IPS-NIHi11 (cell line): ENCODE measurements at regions not wholly inside any gene's neighbourhood (a gene's known extent, or its start where the extent isn't known, plus 50 kb on each side); places are given as distances from the start of the nearest gene placed in this dataset.

Source experiments
- DNase-seq: peaks from one replicate; pipeline ENCODE4 v3.0.0; 2012; ENCODE audit warnings: mixed read lengths, low spot score

DNA sequence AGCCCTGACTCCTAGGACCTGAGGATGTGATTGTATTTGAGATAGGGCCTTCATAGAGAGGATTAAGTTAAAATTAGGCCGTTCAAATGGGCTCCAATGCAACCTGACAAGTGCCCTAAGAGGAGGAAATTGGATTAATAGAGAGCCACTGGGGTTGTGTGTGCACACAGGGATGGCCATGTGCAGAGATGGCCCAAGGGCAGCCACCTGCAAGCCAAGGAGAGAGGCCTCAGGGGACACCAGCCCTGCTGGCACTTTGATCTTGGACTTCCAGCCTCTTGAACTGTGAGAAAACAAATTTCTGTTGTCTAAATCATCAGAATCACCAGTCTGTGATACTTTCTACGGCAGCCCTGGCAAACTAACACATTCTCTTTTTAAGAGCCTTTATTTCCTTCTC is 598.8 kb downstream of the UTRN start:
- DNase-seq, result no peak

DNA sequence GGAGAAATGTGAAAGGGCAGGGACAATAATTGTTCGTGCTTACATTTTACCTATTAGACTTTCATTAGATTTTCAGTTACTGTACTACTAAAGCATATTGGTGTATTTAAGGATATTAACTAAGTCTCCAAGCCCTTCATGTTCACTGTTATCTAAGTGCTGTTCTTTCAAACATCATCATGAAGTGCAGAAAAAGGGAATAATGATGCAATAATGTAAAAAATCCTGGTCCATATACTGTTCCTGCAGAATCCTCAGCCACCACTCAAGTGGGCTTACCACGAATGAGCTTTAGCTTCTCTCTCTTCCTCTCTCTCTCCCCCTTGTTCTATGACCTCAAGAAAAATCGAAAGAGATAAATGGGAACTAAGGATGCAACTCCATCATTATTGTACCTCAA is 600.7 kb downstream of the UTRN start:
- DNase-seq, result no peak

DNA sequence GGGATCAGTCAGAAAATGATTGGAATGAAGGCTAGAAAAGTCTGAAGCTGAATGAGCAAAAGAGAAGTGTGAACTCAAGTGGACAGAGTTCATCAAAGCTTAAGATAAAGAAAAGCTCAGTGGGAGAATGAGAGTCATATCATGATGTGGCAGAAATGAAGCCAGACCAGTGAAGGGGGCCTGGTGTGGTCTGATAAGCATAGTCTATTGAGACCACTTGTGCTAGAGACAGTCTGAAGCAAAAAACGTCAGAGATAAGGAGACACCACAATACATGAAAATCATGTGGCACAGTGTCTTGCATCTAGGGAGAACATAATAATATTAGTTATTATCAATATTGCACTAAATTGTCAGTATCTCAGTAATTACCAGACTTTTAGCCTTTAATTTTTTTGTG is 601.5 kb downstream of the UTRN start:
- no peak for DNase-seq

DNA sequence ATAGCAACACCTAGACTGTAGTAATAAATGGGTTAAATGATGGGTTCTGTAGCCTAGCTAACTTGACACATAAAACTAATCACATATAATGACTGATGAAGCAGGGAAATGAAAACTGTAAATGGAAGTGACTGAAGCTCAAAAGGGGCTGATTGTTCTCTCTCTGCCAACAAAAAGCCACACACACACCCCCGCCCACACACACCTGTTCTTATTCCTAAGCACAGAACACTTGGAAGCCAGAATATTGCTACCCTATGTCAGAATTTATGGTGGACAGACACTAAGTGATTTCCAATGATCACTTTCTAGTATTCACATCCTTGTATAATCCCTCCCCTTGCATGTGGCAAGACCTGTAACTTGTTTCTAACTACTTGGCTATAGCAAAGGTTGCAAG is 603.5 kb downstream of the UTRN start:
- no peak for DNase-seq

DNA sequence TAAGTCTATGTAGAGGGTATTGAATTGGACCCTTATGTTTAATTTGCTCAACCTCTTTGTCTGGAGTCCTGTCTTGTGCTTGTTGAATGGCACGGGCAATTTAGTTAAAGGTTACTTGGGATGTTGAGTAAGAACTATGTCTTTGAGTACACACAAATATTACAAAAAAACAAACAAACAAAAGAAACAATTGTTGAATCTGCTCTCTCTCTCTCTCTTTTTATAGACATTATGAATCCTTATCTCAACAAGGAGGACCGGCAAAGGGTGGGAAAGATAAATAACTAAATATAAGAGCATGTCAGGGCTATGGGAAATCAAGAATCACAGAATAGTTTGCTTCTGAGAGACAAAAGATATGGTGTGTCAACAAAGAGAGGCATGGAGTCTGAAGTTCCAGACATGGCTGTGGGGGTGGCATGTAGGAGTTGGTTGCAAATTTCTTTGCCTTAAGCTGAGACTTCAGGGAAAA is 608.6 kb downstream of the UTRN start:
- no peak for DNase-seq

DNA sequence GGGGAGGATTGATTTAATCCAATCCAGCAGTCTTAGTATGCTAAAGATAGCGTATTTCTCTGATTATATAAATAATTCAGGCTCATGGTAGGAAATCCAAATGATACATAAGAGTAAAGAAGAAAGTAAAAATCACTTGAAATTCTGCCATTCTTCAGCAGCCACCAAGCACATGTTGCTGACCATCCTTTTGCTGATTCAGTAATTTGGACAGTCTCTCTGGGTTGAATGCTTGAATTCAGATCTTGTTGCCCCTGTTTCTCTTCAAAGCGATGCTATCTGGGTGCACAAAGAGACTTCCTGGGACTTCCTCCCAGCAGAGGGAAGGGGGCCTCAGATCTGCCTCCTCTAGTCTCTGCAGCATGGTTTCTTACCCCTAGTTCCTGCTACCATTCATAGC is 609.1 kb downstream of the UTRN start:
- DNase-seq, result no peak

DNA sequence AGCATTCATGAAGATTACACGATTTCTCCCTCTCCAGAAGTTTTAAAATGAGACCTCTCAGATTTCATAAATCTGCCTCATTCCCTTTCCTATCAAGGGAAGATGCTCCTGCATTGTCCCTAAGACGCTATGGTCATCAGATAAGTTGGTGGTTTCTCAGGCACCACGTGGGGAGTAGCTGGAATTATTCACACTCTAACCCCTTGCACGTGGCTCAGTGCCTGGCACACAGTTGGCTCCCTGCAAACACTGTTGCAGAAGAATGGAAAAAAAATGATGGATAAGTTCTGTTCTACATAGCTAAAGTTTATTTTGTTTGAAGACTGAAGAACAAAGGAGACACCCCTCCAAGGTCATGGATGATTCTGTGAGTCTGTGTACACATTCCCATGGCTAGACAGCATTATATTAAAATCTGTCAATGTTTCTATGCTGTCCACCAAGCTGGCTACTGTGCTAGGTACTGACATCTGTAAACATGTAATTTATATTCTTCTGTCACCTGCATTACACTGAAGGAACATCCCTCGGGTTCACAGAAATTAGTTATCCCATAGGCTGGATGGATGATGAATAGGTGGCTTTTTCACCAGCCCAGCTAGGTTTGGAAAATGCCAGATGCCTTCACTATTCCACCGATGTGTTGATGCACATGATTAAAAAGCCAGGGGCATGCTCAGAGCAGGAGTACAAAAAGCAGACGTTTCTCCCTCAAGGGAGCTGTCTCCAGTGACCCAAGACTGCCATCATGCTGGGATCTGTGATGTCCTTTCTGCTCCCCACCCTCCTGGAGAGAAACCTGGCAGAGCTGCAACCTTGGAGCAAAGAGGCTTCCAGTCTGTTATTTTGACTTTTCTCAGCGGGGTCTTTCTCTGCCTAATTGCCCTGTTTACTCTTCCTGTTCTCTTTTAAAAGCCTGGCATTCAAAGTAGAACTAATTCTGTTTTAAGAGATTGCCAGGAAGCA is 610.5 kb downstream of the UTRN start:
- DNase-seq, result no peak

DNA sequence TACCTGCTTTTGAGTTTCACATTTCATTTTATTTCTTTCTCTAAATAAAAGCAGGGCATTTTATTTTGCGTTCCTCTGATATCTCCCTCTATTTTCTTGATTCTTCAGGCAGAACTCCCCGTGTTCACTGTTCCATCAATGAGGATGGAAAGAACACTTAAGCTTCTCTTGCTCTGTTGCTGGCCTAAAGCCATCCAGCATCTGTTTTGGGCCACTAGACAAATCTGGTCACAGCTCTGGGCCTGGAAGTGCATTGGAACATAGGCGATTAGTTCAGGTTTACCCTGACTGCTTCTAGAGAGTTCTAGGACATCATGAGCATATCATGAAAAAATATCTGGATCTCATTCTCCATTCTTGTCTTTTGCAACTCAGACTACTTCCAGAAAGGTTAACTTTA is 611.2 kb downstream of the UTRN start:
- no peak for DNase-seq

DNA sequence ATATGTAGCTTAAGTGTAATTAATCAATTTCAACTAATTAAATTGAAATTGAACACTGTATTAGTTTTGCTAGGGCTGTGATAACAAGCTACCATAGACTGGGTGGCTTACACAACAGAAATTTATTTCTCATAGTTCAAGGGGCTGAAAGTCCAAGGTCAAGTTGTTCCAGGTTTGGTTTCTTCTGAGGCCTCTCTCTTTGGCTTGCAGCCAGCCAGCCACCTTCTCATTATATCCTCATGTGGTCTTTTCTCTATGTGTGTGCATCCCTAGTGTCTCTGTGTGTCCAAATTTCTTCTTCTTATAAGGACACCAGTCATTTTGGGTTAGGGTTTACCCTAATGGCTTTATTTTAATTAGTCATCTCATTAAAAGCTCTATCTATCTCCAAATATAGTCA is 611.7 kb downstream of the UTRN start:
- DNase-seq, result no peak

DNA sequence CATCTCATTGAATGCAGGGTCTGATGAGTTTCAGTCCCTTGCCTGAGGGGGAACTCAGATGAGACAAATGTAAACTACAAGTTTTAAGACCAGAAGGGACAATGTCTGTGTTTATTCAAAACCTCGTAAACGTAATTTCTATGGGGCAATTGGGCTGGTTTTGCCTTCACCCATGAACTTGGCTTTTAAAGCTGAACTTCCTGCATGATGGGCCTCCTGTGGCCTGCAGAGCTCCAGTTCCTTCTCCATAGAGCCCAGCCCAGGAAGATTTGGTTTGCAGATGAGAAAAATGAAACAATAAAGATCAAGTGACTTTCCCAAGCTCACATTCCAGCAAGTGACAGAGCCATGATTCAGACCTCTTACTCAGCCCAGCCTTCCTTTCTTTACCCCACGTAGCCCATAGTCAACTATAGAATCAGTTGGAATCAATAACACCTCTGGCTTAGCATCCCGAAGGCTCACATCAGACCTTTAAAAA is 612.3 kb downstream of the UTRN start:
- DNase-seq, result no peak

DNA sequence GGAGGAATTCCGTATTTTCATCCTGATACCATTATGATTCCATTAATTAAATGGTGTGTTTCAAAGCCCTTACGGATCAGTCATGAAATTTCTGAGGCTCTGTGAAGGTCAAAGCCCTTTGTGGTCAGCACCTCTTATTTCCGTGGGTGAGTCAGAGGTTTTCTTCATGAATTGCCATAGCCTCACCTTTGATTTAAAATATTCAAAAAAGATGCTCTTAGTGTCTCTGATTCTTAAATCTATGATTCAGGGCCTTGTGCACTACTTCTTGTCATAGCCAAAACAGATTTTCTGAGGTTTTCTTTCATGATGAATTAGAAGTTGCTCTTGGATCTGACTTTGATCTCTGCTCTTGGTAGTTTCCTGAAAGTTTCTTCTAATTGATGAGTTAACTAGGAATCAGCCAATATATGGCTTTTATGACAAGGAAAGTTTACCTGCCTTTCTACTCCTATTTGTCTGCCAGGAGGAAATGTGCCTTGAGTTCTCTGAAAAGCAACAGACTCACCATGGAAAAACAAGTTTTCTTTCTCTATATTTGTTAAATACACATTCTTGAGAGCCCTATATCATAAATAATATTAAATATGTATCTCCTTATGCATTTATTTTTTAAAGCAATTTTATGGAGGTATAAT is 613.0 kb downstream of the UTRN start:
- DNase-seq, result no peak

DNA sequence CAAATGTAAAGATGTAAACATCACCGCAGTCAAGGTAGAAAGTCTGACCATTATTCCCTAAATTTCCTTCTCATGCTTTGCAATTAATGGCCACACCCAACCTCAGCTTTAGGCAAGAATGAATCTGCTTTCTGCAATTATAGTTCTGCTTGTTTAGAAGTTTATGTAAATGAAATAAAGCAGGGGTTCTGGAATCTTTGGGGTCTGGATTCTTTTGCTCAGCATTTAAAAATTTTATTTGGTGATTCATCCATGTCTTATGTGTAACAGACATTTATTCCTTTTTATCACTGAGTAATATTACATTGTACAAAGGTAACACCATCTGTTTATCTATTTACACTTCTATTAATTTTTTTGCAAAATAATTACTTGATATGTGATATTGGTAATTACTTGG is 613.6 kb downstream of the UTRN start:
- no peak for DNase-seq

DNA sequence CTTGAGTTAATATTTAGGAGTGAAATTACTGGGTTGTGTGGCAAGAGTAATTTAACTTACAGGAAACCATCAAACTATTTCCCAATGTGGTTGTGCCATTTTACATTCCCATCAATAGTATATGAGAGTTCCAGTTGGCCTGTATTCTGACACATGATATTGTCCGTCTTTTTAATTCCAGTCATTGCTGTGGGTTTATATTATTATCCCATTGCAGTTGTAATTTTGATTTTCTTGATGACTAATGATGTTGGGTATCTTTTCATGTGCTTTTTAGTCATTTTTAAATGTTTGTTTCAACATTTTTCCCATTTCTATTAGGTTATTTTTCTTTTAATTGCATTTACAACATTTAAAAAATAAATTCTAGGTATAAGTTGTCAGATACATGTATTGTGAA is 614.0 kb downstream of the UTRN start:
- DNase-seq, result no peak

DNA sequence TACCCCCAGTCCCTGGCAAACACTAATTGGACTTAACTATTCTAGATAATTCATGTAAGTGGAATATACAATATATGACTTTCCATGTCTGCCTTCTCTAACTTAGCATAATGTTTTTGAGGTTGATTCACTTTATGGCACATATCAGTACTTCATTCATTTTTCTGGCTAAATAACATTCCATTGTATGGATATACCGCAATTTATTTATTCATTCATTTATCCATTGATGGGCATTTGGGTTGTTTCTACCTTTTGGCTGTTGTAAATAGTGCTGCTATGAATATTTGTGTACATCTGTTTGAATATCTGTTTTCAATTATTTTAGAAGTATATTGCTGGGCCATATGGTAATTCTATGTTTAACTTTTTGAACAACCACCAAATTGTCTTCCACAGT is 616.3 kb downstream of the UTRN start:
- DNase-seq, result no peak

DNA sequence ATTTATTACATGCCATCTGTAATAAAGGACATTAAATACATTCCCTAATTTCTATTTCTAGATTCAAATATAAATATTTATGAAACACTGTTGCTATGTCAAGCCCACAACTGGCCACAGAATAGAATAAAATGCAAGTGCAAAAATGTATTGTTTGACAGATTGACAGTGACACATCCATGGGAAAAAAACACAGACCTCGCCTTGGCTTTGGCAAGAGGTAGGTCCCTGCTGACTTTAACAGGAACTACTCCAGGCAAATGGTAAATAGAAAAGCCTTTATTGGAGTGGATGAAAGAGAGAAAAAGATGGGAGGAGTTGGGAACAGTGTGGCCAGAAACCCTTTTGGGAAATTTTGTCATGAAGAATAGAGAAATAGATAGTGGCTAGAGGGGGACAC is 622.9 kb downstream of the UTRN start:
- DNase-seq, result no peak

DNA sequence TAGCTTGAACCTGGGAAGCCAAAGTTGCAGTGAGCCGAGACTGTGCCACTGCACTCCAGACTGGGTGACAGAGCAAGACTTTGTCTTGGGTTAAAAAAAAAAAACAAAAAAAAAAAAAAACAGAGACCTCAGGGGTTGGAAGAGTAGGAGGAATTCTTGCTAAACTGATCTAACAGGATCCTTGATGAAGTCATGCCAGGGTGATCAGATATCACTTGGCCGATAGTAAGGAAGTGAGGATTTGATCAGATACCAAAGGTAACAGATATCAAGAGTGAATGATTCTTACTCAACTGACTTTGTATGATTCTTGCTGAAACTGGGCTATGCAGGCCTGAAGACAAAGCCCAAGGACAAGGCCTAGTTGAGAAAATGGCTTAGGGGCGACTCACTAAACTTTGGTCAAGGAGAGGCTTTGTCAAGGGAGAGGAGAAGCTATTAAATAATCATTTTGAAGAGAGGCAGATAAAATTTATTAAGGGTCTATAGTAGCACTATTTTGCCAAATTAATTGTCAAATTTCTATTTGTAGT is 624.7 kb downstream of the UTRN start:
- no peak for DNase-seq

DNA sequence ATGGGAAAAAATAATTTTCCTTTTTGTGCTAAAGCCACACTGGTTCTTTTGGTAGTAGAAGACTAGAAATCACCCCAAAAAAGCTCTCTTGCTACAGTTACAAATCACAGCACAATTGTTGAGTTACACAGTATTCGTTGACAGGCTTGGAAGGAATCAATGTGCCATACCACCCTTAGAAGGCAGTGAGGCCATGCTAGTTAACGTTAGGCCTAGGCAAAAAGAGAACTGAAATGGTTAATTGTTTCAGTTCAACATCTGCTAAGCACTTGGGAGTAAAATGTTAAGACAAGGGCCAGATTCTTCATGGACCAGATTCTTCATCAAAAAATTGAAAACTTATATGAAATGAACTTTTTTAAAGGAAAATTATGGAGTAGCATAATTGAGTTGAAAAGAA is 626.2 kb downstream of the UTRN start:
- no peak for DNase-seq

DNA sequence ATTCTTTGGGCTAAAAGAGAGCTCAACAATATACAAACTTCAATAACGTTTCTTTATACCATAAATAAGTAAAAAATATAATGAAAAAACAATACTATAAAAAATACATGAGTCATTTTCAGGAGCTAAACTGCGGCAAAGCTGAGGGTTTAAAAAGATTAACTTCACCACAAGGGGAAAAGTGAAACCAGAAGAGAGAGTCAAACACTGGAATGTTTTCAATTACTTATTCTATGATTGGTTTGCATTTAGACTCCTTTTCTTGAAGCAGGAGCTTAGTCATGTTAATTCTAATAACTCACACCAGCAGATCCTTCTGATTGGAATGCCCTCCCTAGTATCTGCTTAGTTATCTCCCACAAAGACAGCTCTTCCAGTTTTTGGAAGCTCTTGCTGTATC is 627.3 kb downstream of the UTRN start:
- DNase-seq, result no peak

DNA sequence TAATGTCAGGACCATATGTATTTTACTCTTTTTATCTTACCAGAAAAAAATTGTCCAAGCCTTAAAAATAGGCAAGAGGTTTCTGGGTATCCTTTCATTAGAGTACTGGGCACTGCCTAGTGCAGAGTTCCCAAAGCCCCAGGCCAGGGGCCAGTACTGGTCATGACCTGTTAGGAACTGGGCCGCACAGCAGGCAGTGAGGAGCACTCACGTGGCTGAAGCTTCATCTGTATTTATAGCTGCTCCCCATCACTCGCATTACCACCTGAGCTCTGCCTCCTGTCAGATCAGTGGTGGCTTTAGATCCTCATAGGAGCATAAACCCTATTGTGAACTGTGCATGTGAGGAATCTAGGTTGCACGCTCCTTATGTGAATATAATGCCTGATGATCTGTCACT is 632.9 kb downstream of the UTRN start:
- DNase-seq, result no peak

DNA sequence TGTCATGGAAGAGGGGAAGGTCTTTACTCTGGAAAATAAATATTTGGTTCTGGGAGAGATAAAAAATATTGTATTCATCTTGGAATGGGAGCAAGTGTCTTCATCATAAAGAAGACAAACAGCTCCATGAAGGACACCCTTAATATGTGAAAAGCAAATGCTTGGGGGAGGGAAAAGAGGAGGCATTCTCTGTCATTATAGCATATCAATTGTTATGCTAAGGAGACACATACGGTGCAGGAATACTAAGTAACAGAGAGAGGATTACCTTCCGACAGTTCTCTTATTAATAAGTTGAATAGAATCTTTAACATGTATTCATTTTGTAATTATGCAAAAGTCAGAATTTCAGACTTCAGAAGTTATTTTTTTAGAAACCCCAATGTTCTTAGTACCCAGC is 634.4 kb downstream of the UTRN start:
- DNase-seq, result no peak

DNA sequence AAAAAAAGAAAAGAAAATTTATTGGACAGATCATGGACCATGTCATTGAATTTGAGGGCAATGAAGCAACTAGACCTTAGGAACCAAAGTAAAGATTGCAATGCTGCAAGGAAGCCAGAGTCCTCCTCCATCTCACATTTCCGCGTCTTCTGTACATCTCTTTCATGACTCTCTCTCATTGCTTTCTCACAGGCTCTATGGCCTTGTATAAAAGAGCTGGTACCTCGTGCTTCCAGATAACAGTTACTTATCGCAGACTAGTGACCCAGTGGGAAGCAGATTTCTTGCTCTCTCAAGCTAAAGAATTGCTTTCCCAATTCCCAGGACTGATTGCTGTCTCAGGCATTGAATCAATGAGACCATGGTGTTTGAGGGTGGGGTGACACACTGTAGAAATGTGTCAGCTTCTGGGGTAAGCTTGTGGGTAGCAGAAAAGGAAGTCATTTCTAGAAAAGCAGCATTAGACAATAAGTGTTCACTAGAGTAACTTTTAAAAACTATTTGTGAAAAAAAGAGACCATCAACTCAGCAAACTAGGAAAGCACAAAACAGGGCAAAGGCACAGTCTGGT is 635.3 kb downstream of the UTRN start:
- DNase-seq, result no peak

DNA sequence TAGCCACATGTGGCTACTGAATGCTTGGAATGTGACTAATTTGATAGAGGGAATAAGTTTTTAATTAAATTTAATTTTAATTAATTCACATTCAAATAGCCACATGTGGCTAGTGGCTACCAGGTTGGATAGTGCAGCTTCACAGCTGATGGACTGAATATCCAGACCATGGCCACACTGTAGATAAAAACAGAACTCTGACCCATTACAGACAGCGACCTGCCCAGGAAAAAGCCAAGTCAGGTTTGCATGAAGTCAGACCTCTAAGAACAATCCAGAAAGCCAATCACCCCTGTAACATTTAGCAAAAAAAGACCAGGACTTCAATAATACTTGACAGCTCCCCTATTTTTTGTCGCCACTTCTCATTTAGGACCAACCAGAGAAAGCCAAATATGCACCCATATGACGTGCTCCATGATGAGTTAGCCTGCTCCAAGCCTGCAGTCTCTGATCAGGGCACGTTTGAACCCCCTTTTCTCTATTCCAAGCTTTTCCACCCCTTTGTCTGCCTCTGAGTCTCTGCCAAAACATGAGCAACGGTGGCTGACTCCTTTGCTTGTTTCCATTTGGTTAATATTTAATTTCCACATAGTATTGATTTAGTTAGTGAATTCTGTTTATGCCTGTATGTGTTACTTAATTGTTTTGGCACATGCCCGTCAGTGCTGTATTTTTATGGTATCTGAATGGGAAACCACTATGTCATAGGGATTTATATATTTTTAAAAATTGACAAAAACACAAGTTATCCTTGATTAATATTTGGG is 636.3 kb downstream of the UTRN start:
- DNase-seq, result no peak
